GM18873 (cell line): ENCODE measurements at regions not wholly inside any gene's neighbourhood (a gene's known extent, or its start where the extent isn't known, plus 50 kb on each side); places are given as distances from the start of the nearest gene placed in this dataset.

Source experiments
- ATAC-seq: cut with Tn5 transposase; IDR thresholded peaks from one replicate; pipeline ENCODE4 v1.9.1; 2021; ENCODE audit warnings: mild to moderate bottlenecking, moderate library complexity, moderate number of reproducible peaks; ENCODE audit not compliant: unreplicated experiment, low FRiP score

- no peak for ATAC-seq
Measured at GRCh38 chr9:81532251-81532650, 157.1 kb downstream of the TLE1 start.

- no peak for ATAC-seq
Measured at GRCh38 chr9:81531511-81531910, 157.8 kb downstream of the TLE1 start.

- no peak for ATAC-seq
Measured at GRCh38 chr9:81530846-81531245, 158.5 kb downstream of the TLE1 start.

- no peak for ATAC-seq
Measured at GRCh38 chr9:81530310-81530810, 159.0 kb downstream of the TLE1 start.

- no peak for ATAC-seq
Measured at GRCh38 chr9:81529556-81530193, 159.7 kb downstream of the TLE1 start.

- no peak for ATAC-seq
Measured at GRCh38 chr9:81526587-81526986, 162.8 kb downstream of the TLE1 start.

GRCh38 chr9:81522716-81523551, 166.4 kb downstream of the TLE1 start:
- no peak for ATAC-seq

- no peak for ATAC-seq
Measured at GRCh38 chr9:81521892-81522291, 167.5 kb downstream of the TLE1 start.

GRCh38 chr9:81519816-81520495, 169.4 kb downstream of the TLE1 start:
- no peak for ATAC-seq

- ATAC-seq = no peak
Measured at GRCh38 chr9:81517954-81518353, 171.4 kb downstream of the TLE1 start.

GRCh38 chr9:81513059-81513458, 176.3 kb downstream of the TLE1 start:
- ATAC-seq = no peak

- no peak for ATAC-seq
Measured at GRCh38 chr9:81512641-81513040, 176.7 kb downstream of the TLE1 start.

- ATAC-seq = no peak
Measured at GRCh38 chr9:81508476-81508875, 180.9 kb downstream of the TLE1 start.

GRCh38 chr9:81506941-81507864, 182.1 kb downstream of the TLE1 start:
- ATAC-seq = no peak

- no peak for ATAC-seq
Measured at GRCh38 chr9:81499594-81499993, 189.8 kb downstream of the TLE1 start.

GRCh38 chr9:81499021-81499454, 190.3 kb downstream of the TLE1 start:
- no peak for ATAC-seq

GRCh38 chr9:81498576-81498975, 190.8 kb downstream of the TLE1 start:
- ATAC-seq = no peak

GRCh38 chr9:81497091-81497490, 192.3 kb downstream of the TLE1 start:
- ATAC-seq = no peak

- ATAC-seq = no peak
Measured at GRCh38 chr9:81492710-81493447, 196.5 kb downstream of the TLE1 start.
